Pancreas (tissue), 10 donors: ENCODE measurements at regions not wholly inside any gene's neighbourhood (a gene's known extent, or its start where the extent isn't known, plus 50 kb on each side); places are given as distances from the start of the nearest gene placed in this dataset.

ENCODE experiments used
- ATAC-seq, 4 donors: fragments of 200-7000 bp; cut with Tn5 transposase; one replicate each; pipeline versions ENCODE4 v1.8.0 to v1.9.1; 2020; ENCODE audit warnings: mild to moderate bottlenecking in 4 of 4, moderate library complexity in 4 of 4
- DNase-seq, 6 donors: peaks; one replicate each; pipeline ENCODE4 v3.0.0-alpha.2; 2020
- FAIRE-seq: peaks from 2 replicates; lab custom pipeline; 2012; peaks lifted over from hg19 to GRCh38; lab: Jason Lieb, UNC
- H3K27ac ChIP-seq, 4 donors: fragments of 200-600 bp; sonication (generic); 1 replicate in 3 of 4; 2 replicates in 1 of 4; pipeline versions ENCODE4 v1.5.0 to v1.8.0; 2020
- H3K27me3 ChIP-seq, 4 donors: fragments of 200-600 bp; one replicate each; pipeline ENCODE4 v1.8.0; 2021
- H3K36me3 ChIP-seq, 3 donors: fragments of 200-600 bp; sonication (generic) in 1 of 3; one replicate each; pipeline versions ENCODE4 v1.5.0 to v1.8.0; 2020 to 2021
- H3K4me1 ChIP-seq, 3 donors: fragments of 200-600 bp; one replicate each; pipeline ENCODE4 v1.8.0; 2021
- H3K4me3 ChIP-seq, 4 donors: fragments of 200-600 bp; sonication (generic) in 2 of 4; one replicate each; pipeline versions ENCODE4 v1.5.0 to v1.8.0; 2020 to 2021
- H3K9me3 ChIP-seq, 4 donors: fragments of 200-600 bp; one replicate each; pipeline ENCODE4 v1.8.0; 2021
- WGBS, 2 donors: extraction: QIAGEN DNeasy Blood & Tissue Kit; methylation state at CpG; one replicate each; pipeline ENCODE4 v1.1.7; 2013; 5-methylcytosine and 5-hydroxymethylcytosine counted together
- intact Hi-C, 3 donors: fragments of 100-400 bp; cut with DNase I; formaldehyde crosslinking; loops; one replicate each; pipeline versions ENCODE4 v1.11.1 to v1.14.2; 2022
- TF ChIP-seq, protein P1 (sequence below), 4 donors: fragments of 200-600 bp; sonication (generic) in 3 of 4; IDR thresholded peaks; one replicate each; pipeline versions ENCODE4 v1.5.0 to v1.8.0; 2021; ENCODE audit warnings: antibody characterized with exemption in 4 of 4
- donor health status: healthy with polysubstance abuse.
- donor health status: DM: no; HTN: no; CAD: no; lungs with moderate emphysema.
- donor health status: DM: no; HTN: no; CAD: no.
- donor health status: control.
- donor health status: control.
- donor health status: Bipolar disorder and iron deficiency.
- donor health status: DM: yes; HTN: yes; CAD: no.
- donor health status: DM: no; HTN: no; CAD: no.
- donor health status: DM: no; HTN: no; CAD: no.
- donor health status: DM: yes; HTN: yes; CAD: no.

DNA sequence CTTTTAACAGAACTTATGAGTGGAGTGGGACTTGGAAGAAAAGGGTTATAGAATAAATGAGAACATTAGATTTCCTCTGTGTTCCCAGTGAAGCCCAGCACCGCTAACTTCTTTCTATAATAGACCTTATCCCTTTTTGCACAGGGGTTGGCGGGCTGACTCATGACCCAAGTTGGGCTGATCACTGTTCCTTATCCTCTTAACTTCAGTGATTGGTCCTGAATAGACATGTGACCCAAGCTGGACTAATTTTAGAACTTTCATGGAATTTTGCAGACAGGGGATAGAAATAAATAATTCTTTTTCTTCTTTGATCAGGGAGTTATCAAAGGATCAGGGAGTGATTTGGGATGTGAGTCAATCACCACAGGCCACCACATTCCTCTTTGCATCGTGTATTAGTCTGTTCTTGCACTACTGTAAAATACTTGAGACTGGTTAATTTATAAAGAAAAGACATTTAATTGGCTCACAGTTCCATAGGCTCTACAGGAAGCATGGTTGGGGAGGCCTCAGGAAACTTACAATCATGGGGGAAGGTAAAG lies 75.9 kb downstream of the UCHL1 start:
- WGBS, 2 donors, result 50 to 58% methylated on average over 3 of the region's 3 CpGs
- no peak overlapping the region for H3K4me3 ChIP-seq
- H3K4me1 ChIP-seq, result no peaks in the 10 kb centered on the region
- H3K36me3 ChIP-seq, result no peaks in the 10 kb centered on the region
- H3K9me3 ChIP-seq, result no peaks in the 10 kb centered on the region
- TF ChIP-seq, protein P1, sequence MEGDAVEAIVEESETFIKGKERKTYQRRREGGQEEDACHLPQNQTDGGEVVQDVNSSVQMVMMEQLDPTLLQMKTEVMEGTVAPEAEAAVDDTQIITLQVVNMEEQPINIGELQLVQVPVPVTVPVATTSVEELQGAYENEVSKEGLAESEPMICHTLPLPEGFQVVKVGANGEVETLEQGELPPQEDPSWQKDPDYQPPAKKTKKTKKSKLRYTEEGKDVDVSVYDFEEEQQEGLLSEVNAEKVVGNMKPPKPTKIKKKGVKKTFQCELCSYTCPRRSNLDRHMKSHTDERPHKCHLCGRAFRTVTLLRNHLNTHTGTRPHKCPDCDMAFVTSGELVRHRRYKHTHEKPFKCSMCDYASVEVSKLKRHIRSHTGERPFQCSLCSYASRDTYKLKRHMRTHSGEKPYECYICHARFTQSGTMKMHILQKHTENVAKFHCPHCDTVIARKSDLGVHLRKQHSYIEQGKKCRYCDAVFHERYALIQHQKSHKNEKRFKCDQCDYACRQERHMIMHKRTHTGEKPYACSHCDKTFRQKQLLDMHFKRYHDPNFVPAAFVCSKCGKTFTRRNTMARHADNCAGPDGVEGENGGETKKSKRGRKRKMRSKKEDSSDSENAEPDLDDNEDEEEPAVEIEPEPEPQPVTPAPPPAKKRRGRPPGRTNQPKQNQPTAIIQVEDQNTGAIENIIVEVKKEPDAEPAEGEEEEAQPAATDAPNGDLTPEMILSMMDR (IDR thresholded peaks at IDR 0.05), result no peak
- H3K27ac ChIP-seq, result no peak overlapping the region
- ATAC-seq (no peak), DNase-seq (no peak), FAIRE-seq (no peak)
- intact Hi-C loops, result no loop called here
- no peaks in the 10 kb centered on the region for H3K27me3 ChIP-seq

DNA sequence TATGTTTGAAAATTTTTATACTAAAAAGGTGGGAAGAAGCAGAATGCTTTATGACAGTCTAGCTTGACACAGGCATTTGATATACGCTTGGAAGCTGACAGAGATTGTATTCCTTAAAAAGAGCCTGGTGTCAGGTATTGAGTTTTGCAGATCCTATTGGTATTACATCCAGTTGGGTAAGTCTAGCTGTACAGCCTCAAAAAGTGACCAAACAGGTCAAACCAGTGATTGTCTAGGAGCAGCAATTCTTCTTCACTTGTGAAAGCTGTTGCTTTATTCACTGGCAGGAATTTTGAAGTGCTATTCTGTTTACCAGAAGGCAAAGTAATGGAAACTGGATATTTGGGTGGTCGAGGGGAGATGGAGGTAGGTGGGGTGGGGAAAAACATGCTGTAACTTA lies 77.5 kb downstream of the UCHL1 start:
- ATAC-seq (peak in 3 of 4 donors; percentile 40 to 56 (median 40)), FAIRE-seq (no peak), DNase-seq (peak in 1 of 6 donors; percentile 13)
- H3K9me3 ChIP-seq, result no peaks in the 10 kb centered on the region
- intact Hi-C loops, result no loop called here
- H3K36me3 ChIP-seq, result no peaks in the 10 kb centered on the region
- H3K27me3 ChIP-seq, result no peaks in the 10 kb centered on the region
- H3K4me3 ChIP-seq, result no peak overlapping the region
- TF ChIP-seq, protein P1 (IDR thresholded peaks at IDR 0.05), result no peak
- H3K27ac ChIP-seq, result no peak overlapping the region
- WGBS, 2 donors, result 30 to 42% methylated on average over 2 of the region's 2 CpGs
- no peaks in the 10 kb centered on the region for H3K4me1 ChIP-seq

DNA sequence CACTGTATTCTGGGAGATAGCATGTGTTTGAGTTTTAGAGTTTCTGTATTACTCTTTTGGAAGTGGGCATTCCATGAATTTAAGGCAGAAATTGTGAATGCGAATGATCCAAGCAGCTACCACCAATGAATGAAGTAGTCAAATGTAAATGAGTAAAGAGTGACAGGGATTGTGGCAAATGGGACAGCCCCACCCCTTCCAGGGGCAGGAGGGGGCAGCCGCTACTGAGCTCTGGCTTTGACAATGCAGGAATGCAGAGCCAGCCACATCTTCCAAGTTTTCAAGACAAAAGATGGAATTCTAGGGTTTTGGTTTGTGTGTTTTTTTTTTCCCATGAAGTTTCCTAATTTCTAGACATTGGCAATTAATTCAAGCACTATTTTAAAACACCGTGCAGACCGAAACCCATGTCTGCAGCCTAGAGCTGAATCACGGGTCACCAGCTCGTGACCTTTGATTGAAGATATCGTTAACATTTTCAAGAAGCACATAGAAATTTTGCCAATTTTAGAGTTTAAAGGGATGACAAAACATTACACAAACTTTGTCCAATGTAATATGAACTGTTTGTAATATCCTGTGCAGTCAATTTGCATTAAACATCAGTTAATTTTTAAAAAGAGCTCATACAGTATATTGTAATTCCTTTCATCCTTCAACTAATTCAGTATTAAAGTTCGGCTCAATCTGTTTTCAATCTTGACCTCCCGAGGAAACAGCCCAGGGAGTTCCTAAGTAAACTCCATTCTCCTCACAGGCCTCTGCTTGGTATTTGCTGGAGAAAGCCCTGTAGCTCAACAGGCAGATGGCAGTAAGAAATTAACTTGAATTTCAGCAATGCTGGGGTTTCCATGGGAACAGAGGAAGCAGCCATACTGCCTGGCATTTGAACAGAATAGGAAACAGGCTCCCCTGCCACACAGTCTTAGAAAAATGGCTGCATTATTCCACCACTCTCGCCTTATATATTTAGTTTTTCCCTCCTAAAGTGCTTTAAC lies 83.4 kb downstream of the UCHL1 start:
- DNase-seq, result peak in 1 of 6 donors; percentile 11
- WGBS, 2 donors, result 61 to 62% methylated on average over 10 of the region's 10 CpGs
- TF ChIP-seq, protein P1 (IDR thresholded peaks at IDR 0.05), result no peak
- Histone ChIP-seq H3K9me3 (no peaks in the 10 kb centered on the region), H3K4me3 (no peak overlapping the region), H3K27me3 (no peaks in the 10 kb centered on the region), H3K36me3 (no peaks in the 10 kb centered on the region), H3K4me1 (peaks cover 0 to 4% (median 0%) of the 10 kb centered on the region in 3 donors), H3K27ac (no peak overlapping the region)
- intact Hi-C loops, result no loop called here
- peak in 3 of 4 donors; percentile 65 to 79 (median 76) for ATAC-seq
- FAIRE-seq, result no peak

DNA sequence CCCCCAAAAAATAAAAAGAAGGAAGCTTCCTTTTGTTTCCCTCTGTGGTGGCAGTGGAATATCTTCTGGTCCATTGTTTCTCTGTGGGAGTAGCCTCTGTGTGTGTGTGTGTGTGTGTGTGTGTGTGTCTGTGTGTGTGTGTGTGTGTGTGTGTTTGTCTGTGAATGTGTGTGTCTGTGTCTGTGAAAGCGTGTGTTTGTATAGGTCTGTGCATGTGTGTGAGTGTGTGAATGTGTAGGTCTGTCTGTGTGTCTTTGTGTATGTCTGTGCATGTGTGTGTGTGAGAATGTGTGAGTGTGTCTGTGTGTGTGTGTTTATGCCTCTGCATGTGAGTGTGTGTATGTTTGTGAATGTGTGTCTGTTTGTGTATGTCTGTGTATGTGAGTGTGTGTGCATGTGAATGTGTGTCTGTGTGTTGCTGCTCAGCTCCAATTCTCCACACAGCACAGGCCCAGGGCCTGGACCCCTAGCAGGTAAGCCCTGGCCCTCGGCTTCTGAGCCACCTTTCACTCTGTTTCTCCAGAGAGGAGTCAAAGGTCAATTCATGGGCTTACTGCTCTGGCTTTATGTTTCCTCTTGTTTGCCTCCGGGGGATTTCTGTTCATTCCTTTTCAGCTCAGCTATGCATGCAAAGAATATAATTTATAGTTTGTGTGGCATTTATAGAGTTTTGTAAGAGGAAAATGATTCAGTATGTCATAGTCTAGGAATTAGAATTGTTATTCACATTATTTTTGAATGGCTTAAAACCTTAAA lies 89.8 kb downstream of the UCHL1 start:
- Histone ChIP-seq H3K4me1 (no peaks in the 10 kb centered on the region), H3K9me3 (no peaks in the 10 kb centered on the region), H3K27me3 (no peaks in the 10 kb centered on the region), H3K36me3 (no peaks in the 10 kb centered on the region), H3K27ac (no peak overlapping the region), H3K4me3 (no peak overlapping the region)
- DNase-seq (no peak), ATAC-seq (no peak), FAIRE-seq (no peak)
- intact Hi-C loops, result no loop called here
- WGBS, 2 donors, result 70 to 82% methylated on average over 3 of the region's 3 CpGs
- TF ChIP-seq, protein P1 (IDR thresholded peaks at IDR 0.05), result no peak
